GM18505 (cell line): ENCODE measurements at regions not wholly inside any gene's neighbourhood (a gene's known extent, or its start where the extent isn't known, plus 50 kb on each side); places are given as distances from the start of the nearest gene placed in this dataset.
"Not testable (repeated sequence)": the region's sequence is repeated elsewhere in the genome, so short reads cannot be mapped to it uniquely, and the experiment has no call there.

Source experiments
- ATAC-seq: cut with Tn5 transposase; IDR thresholded peaks from one replicate; pipeline ENCODE4 v1.9.1; 2021; ENCODE audit not compliant: unreplicated experiment
- POLR2A ChIP-seq: IDR thresholded peaks from 4 replicates; pipeline ENCODE4 v1.6.1; 2011; ENCODE audit warnings: borderline replicate concordance; ENCODE audit not compliant: insufficient read depth, insufficient read length; ENCODE audit errors: extremely low read depth

DNA sequence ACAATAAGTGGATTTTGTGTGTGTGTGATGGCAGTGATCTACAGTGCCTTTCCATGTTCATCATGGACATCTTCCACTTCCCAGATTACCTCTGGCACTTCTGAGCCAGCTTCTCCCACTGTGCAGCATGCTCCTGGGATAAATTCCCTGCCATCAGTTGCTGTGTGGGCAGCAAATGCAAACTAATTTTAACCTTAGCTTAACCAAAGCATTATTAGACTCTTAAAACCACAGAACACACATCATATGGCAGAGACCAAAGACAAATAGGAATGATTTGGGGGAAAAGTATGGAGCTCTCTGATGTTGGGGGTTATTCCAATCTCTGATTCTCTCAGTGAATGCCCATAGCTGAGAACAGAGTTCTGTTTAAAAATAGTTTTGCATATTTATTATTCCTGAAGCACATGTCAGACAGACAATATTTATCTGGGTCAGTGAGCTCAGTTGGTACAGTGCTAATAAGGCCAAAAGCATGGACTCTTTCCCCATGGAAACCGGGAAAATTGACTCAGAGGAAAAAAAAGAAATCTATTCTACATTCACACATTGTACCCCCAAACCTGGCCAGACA lies 567.4 kb downstream of the IQCM start:
- no peak for ATAC-seq
- no peak for TF ChIP-seq POLR2A

GRCh38 chr4:149247164-149247563 lies 568.5 kb downstream of the IQCM start:
- no peak for ATAC-seq
- TF ChIP-seq POLR2A = no peak

DNA sequence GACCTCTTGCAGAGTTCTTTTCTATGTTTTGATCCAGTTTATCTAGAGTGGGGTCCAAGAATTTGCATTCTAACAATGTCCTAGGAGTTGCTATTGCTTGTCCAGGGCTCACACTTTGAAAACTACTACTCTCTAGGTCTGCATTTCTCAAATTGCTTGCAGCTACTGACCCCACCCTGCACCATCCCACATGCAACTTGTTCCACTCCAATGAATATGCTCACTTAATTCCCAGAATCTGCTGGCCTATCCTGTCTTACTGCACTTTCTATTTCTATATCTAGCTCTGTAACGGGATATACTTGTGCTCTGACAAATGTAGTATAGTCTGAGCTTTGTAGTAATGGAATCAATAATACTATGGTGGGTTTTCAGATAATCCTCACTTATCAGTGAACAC lies 570.3 kb downstream of the IQCM start:
- no peak for ATAC-seq
- no peak for TF ChIP-seq POLR2A

DNA sequence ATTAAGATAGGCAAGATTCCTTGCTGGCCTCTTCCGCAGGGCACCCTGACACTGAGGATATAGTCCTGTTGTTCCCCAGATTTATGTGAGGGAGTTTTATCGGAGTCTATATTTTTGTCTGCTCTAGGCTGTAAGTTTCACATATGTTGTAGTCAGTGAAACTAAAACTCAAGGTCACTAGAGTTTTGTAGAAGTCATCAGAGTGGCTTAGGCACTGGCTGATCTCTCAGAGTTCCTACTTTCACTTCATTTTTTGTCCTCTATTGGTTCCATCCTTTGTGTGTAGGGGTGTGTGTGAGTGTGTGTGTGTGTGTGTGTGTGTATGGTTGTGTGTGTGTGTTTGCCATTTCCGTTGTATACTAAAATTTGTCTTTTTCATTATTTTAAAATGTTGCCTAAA lies 577.5 kb downstream of the IQCM start:
- no peak for TF ChIP-seq POLR2A

DNA sequence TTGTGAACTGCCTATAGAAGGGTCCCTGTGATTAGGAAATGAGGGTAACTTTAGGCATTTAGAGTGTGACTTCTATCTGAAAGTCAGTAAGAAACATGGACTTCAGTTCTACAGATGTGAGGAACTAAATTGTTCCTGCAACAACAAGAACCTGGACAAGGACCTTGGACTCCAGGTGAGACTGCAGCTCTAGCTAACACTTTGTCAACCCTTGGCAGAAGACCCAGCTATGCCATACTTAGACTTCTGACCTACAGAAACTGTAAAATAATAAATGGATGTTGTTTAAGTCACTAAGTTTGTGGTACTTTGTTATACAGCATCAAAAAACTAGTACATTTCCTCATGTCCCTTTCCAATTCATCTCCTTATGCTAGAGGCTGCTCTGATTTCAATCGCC lies 580.8 kb downstream of the IQCM start:
- no peak for TF ChIP-seq POLR2A
- no peak for ATAC-seq

More for the DNA sequence above, 577.5 kb downstream of the IQCM start:
- no peak for ATAC-seq

- no peak for TF ChIP-seq POLR2A
- no peak for ATAC-seq
These were observed 592.0 kb downstream of the IQCM start for GRCh38 chr4:149223659-149224058.

DNA sequence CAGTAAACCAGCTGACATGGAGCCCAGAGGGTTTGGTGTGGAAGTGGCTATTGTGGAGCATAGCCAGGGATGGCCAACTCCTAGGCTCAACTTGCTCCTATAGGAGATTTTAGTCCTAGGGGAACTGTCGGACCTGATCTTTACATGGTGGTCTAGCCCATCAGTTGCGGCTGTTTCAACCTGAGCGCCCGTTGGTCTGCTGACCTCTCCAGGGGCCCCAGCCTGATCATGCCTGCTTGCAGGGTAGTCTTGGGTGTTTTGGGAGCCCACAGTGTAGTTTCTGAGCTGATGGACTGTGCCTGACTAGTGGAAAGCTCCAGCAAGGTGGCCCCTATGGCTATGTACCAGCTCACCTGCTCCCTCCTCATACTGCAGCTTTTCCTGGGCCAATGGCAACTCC lies 597.0 kb downstream of the IQCM start:
- ATAC-seq = no peak
- no peak for TF ChIP-seq POLR2A

GRCh38 chr4:149214301-149214700 lies 601.3 kb downstream of the IQCM start:
- no peak for ATAC-seq
- TF ChIP-seq POLR2A = no peak

- ATAC-seq = no peak
- no peak for TF ChIP-seq POLR2A
These were observed 603.8 kb downstream of the IQCM start for GRCh38 chr4:149211876-149212275.

- no peak for TF ChIP-seq POLR2A
- ATAC-seq = no peak
These were observed 612.2 kb downstream of the IQCM start for GRCh38 chr4:149203256-149204001.

GRCh38 chr4:149202117-149202516 lies 613.5 kb downstream of the IQCM start:
- no peak for ATAC-seq
- TF ChIP-seq POLR2A = no peak

- ATAC-seq = no peak
These were observed 616.0 kb downstream of the IQCM start for GRCh38 chr4:149199594-149199993.

DNA sequence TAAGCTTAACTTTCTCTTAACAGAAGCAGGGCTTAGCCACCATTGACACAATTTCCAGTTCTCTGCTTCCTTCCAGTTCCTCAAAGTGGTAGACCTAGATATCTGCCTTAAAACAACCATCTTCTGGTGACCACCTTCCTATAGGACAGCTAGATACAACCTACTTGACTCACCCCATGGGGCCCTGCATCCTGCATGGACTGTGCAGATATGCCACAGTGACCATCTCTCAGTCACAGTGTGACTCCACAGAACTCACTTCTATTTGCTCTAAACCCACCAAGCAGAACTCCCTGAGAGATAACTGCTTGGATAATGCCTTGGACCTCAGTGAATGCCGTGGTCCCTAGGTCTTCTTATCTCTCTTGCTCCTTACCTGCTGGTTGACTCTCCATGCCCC lies 621.6 kb downstream of the IQCM start:
- no peak for ATAC-seq
- TF ChIP-seq POLR2A = no peak

More at GRCh38 chr4:149199594-149199993, 616.0 kb downstream of the IQCM start:
- no peak for TF ChIP-seq POLR2A

DNA sequence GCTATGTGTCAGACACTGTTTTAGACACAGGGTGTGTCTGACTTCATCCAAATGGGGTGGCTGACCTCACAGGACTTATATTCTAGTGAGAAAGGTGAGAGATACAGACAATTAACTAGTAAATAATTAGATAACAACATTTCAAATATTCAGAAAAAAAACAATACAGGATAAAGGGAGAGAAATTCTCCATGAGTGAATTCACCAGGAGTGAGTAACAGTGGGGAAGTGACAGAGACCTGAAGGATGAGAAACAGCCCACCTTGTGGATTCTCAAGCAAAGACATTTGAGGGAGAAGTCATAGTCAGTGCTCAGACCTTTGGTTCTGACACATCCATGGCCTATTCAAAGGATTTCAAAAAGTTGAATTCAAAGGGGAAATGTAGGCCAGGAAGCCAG lies 627.9 kb downstream of the IQCM start:
- no peak for TF ChIP-seq POLR2A

DNA sequence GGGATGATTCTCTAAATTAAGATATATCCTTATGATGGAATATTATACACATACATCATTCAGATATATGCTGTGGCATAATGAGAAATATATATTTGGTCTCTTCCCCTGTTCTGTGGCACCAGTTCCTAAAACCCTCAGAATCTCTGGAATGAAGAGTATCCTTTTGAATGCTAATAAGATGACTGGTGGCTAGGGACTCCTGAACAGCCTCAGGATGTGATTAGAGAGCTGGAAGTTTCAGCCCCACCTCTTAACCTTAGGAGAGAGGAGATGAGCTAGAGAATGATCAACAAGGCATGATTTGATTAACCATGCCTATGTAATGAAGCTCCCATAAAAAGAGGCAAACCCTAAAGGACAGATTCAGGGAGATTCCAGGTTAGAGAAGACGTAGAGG lies 632.0 kb downstream of the IQCM start:
- ATAC-seq = no peak

More for the DNA sequence above, 627.9 kb downstream of the IQCM start:
- ATAC-seq = no peak

GRCh38 chr4:149181459-149181858 lies 634.2 kb downstream of the IQCM start:
- ATAC-seq = not testable (repeated sequence)

More for the DNA sequence above, 632.0 kb downstream of the IQCM start:
- TF ChIP-seq POLR2A = no peak
